DND-41 (cell line): ENCODE measurements at regions not wholly inside any gene's neighbourhood (a gene's known extent, or its start where the extent isn't known, plus 50 kb on each side); places are given as distances from the start of the nearest gene placed in this dataset.

Experiments
- CTCF ChIP-seq: IDR thresholded peaks from 2 replicates; pipeline ENCODE4 v1.5.1; 2012; ENCODE audit warnings: borderline replicate concordance, low read length, moderate library complexity, mild to moderate bottlenecking; ENCODE audit not compliant: poor library complexity, severe bottlenecking; ENCODE audit errors: extremely low read depth
- EZH2 ChIP-seq: IDR thresholded peaks from 3 replicates; pipeline ENCODE4 v1.6.1; 2012; ENCODE audit warnings: borderline replicate concordance, low read depth, mild to moderate bottlenecking, moderate library complexity, low read length, inconsistent platforms; ENCODE audit not compliant: severe bottlenecking

DNA sequence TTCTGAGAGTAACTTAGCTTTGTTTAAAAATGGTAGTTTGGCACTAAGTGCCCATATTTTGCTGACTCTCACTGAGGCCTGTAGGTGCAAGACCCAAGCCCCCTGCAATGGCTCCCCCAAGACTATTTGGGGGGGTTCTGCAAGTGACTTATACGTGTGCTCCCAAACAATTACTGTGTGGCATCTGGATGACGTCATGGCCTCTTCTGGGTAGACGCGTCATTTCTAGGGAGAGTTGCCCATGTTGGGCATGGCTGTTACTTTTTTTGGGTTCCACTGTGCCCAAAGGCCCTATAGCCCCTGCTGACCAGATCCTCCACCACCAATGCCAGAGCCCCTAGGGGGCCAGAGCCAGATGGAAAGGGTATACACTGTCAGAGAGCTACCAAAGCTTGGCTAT, 110.3 kb upstream of the MYLIP start:
- no peak for TF ChIP-seq EZH2
- no peak for TF ChIP-seq CTCF
